WTC11 (cell line): ENCODE measurements at regions not wholly inside any gene's neighbourhood (a gene's known extent, or its start where the extent isn't known, plus 50 kb on each side); places are given as distances from the start of the nearest gene placed in this dataset.

Experiments
- ATAC-seq: fragments of 200-7000 bp; cut with Tn5 transposase; 2 replicates; pipeline ENCODE4 v1.10.0; 2021; ENCODE audit warnings: mild to moderate bottlenecking, moderate library complexity
- CTCF ChIA-PET: fragments of 300-600 bp; sonication (Branson Sonifier 250); formaldehyde crosslinking; loops from one replicate; lab custom pipeline; 2021; ENCODE audit warnings: antibody characterized with exemption; lab: Charles Lee
- POLR2A ChIA-PET: fragments of 350-600 bp; sonication (Branson Sonifier 250); formaldehyde crosslinking; loops from one replicate; lab custom pipeline; 2021; ENCODE audit warnings: antibody characterized with exemption; lab: Charles Lee
- DNase-seq: peaks from one replicate; pipeline ENCODE4 v3.0.0; 2021; ENCODE audit warnings: low spot score
- H3K27ac Mint-ChIP-seq: 2 replicates; pipeline ENCODE4 v1.8.0; 2021; ENCODE audit warnings: mixed read lengths
- H3K27me3 Mint-ChIP-seq: 2 replicates; pipeline ENCODE4 v1.8.0; 2021; ENCODE audit warnings: low read depth, mild to moderate bottlenecking, moderate library complexity, mixed read lengths
- H3K36me3 Mint-ChIP-seq: 2 replicates; pipeline ENCODE4 v1.8.0; 2021; ENCODE audit warnings: mixed read lengths
- H3K4me1 Mint-ChIP-seq: 2 replicates; pipeline ENCODE4 v1.8.0; 2022; ENCODE audit warnings: mixed read lengths
- H3K4me3 Mint-ChIP-seq: 2 replicates; pipeline ENCODE4 v1.8.0; 2021; ENCODE audit warnings: mild to moderate bottlenecking, moderate library complexity, mixed read lengths
- H3K9me3 Mint-ChIP-seq: 2 replicates; pipeline ENCODE4 v1.8.0; 2021; ENCODE audit warnings: mixed read lengths
- CBFB ChIP-seq: sonication (generic); formaldehyde crosslinking; IDR thresholded peaks from 2 replicates; pipeline ENCODE4 v1.8.1; 2022; ENCODE audit warnings: mild to moderate bottlenecking, low read depth, missing genetic modification reagents
- CREB1 ChIP-seq: sonication (generic); formaldehyde crosslinking; IDR thresholded peaks from 2 replicates; pipeline ENCODE4 v1.8.0; 2023; ENCODE audit warnings: mild to moderate bottlenecking, missing genetic modification reagents
- E2F5 ChIP-seq: sonication (generic); formaldehyde crosslinking; IDR thresholded peaks from 2 replicates; pipeline ENCODE4 v1.8.1; 2022; ENCODE audit warnings: mild to moderate bottlenecking, moderate library complexity, missing genetic modification reagents
- EMX1 ChIP-seq: fragments of 250-450 bp; sonication (Bioruptor Pico); IDR thresholded peaks from 2 replicates; pipeline ENCODE4 v1.8.0; 2021; ENCODE audit warnings: mild to moderate bottlenecking
- FOXK1 ChIP-seq: sonication (generic); formaldehyde crosslinking; IDR thresholded peaks from 2 replicates; pipeline ENCODE4 v1.8.0; 2022; ENCODE audit warnings: mild to moderate bottlenecking, moderate library complexity, missing genetic modification reagents
- FOXP1 ChIP-seq: sonication (generic); formaldehyde crosslinking; IDR thresholded peaks from 2 replicates; pipeline ENCODE4 v1.8.0; 2022; ENCODE audit warnings: missing genetic modification reagents, mild to moderate bottlenecking, moderate library complexity, borderline replicate concordance
- HMGA2 ChIP-seq: fragments of 250-450 bp; sonication (Bioruptor Pico); IDR thresholded peaks from 2 replicates; pipeline ENCODE4 v1.4.0; 2021; ENCODE audit warnings: mild to moderate bottlenecking, moderate library complexity
- JAZF1 ChIP-seq: fragments of 250-450 bp; sonication (Bioruptor Pico); IDR thresholded peaks from 2 replicates; pipeline ENCODE4 v1.9.0; 2021; ENCODE audit warnings: moderate library complexity, mild to moderate bottlenecking, inconsistent platforms
- NR2C2 ChIP-seq: sonication (generic); formaldehyde crosslinking; IDR thresholded peaks from 2 replicates; pipeline ENCODE4 v1.8.0; 2022; ENCODE audit warnings: mild to moderate bottlenecking, missing genetic modification reagents
- SP1 ChIP-seq: sonication (generic); formaldehyde crosslinking; conservative IDR thresholded peaks from 2 replicates; pipeline ENCODE4 v1.8.1; 2022; ENCODE audit warnings: missing genetic modification reagents
- ZNF232 ChIP-seq: sonication (generic); formaldehyde crosslinking; IDR thresholded peaks from 2 replicates; pipeline ENCODE4 v1.8.0; 2022; ENCODE audit warnings: mild to moderate bottlenecking, missing genetic modification reagents
- ZNF396 ChIP-seq: fragments of 250-450 bp; sonication (Bioruptor Pico); IDR thresholded peaks from 2 replicates; pipeline ENCODE4 v1.8.0; 2021; ENCODE audit warnings: mild to moderate bottlenecking, moderate library complexity, borderline replicate concordance
- ZNF425 ChIP-seq: fragments of 250-450 bp; sonication (Bioruptor Pico); conservative IDR thresholded peaks from 2 replicates; pipeline ENCODE4 v1.9.0; 2021; ENCODE audit warnings: mild to moderate bottlenecking
- TF ChIP-seq, protein P1 (sequence below): fragments of 250-450 bp; sonication (Bioruptor Pico); IDR thresholded peaks from 2 replicates; pipeline ENCODE4 v1.9.0; 2021; ENCODE audit warnings: mild to moderate bottlenecking
- TF ChIP-seq, protein P2 (sequence below): sonication (generic); formaldehyde crosslinking; conservative IDR thresholded peaks from 2 replicates; pipeline ENCODE4 v1.8.1; 2022; ENCODE audit warnings: mild to moderate bottlenecking, missing genetic modification reagents
- TF ChIP-seq, protein P3 (sequence below): fragments of 250-450 bp; sonication (Bioruptor Pico); IDR thresholded peaks from 2 replicates; pipeline ENCODE4 v1.9.0; 2021; ENCODE audit warnings: moderate library complexity, mild to moderate bottlenecking, inconsistent platforms, borderline replicate concordance
- TF ChIP-seq, protein P4 (sequence below): sonication (generic); formaldehyde crosslinking; IDR thresholded peaks from 2 replicates; pipeline ENCODE4 v1.8.0; 2022; ENCODE audit warnings: missing genetic modification reagents
- TF ChIP-seq, protein P5 (sequence below): sonication (generic); formaldehyde crosslinking; IDR thresholded peaks from 2 replicates; pipeline ENCODE4 v1.8.0; 2023; ENCODE audit warnings: missing genetic modification reagents, mild to moderate bottlenecking, borderline replicate concordance

DNA sequence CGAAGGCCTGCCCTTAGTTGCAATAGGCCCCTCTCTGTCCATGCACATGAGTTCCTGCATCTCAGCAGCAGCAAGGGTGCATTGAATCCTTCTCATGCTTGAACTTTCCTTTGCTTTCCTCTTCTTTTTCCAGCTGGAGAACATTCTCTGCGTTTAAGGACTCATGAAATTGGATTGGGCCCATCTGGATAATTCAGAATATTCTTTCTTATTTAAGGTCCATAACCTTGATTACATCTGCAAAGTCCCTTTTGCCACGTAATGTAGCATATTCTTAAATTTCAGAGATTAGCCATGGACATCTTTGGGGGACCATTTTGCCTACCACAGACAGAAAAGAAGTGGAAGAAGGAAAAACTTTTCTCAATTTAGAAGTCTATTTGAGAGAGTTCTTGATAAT lies 159.7 kb upstream of the C21orf91 start:
- no peak for ATAC-seq
- ChIA-PET CTCF (no interaction called here), POLR2A (no interaction called here)
- no peaks in the 10 kb centered on the region for H3K27me3 Mint-ChIP-seq
- peaks cover 6% of the 10 kb centered on the region for H3K4me1 Mint-ChIP-seq
- H3K36me3 Mint-ChIP-seq = no peaks in the 10 kb centered on the region
- H3K4me3 Mint-ChIP-seq = no peak overlapping the region
- no peak overlapping the region for H3K27ac Mint-ChIP-seq
- DNase-seq = no peak
- TF ChIP-seq, protein P1, sequence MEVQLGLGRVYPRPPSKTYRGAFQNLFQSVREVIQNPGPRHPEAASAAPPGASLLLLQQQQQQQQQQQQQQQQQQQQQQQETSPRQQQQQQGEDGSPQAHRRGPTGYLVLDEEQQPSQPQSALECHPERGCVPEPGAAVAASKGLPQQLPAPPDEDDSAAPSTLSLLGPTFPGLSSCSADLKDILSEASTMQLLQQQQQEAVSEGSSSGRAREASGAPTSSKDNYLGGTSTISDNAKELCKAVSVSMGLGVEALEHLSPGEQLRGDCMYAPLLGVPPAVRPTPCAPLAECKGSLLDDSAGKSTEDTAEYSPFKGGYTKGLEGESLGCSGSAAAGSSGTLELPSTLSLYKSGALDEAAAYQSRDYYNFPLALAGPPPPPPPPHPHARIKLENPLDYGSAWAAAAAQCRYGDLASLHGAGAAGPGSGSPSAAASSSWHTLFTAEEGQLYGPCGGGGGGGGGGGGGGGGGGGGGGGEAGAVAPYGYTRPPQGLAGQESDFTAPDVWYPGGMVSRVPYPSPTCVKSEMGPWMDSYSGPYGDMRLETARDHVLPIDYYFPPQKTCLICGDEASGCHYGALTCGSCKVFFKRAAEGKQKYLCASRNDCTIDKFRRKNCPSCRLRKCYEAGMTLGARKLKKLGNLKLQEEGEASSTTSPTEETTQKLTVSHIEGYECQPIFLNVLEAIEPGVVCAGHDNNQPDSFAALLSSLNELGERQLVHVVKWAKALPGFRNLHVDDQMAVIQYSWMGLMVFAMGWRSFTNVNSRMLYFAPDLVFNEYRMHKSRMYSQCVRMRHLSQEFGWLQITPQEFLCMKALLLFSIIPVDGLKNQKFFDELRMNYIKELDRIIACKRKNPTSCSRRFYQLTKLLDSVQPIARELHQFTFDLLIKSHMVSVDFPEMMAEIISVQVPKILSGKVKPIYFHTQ (CRISPR knock-in tag) = no peak
- TF ChIP-seq JAZF1 = no peak
- TF ChIP-seq ZNF396 (CRISPR knock-in tag) = no peak
- TF ChIP-seq NR2C2 (CRISPR knock-in tag) = no peak
- TF ChIP-seq SP1 (CRISPR knock-in tag) = no peak
- TF ChIP-seq, protein P2, sequence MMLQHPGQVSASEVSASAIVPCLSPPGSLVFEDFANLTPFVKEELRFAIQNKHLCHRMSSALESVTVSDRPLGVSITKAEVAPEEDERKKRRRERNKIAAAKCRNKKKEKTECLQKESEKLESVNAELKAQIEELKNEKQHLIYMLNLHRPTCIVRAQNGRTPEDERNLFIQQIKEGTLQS (CRISPR knock-in tag) = no peak
- no peak for TF ChIP-seq E2F5 (CRISPR knock-in tag)
- TF ChIP-seq FOXK1 (CRISPR knock-in tag) = no peak
- no peak for TF ChIP-seq HMGA2 (CRISPR knock-in tag)
- TF ChIP-seq, protein P3, sequence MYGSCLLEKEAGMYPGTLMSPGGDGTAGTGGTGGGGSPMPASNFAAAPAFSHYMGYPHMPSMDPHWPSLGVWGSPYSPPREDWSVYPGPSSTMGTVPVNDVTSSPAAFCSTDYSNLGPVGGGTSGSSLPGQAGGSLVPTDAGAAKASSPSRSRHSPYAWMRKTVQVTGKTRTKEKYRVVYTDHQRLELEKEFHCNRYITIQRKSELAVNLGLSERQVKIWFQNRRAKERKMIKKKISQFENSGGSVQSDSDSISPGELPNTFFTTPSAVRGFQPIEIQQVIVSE (CRISPR knock-in tag) = no peak
- no peak for TF ChIP-seq ZNF232
- no peak for TF ChIP-seq CBFB (CRISPR knock-in tag)
- TF ChIP-seq, protein P4, sequence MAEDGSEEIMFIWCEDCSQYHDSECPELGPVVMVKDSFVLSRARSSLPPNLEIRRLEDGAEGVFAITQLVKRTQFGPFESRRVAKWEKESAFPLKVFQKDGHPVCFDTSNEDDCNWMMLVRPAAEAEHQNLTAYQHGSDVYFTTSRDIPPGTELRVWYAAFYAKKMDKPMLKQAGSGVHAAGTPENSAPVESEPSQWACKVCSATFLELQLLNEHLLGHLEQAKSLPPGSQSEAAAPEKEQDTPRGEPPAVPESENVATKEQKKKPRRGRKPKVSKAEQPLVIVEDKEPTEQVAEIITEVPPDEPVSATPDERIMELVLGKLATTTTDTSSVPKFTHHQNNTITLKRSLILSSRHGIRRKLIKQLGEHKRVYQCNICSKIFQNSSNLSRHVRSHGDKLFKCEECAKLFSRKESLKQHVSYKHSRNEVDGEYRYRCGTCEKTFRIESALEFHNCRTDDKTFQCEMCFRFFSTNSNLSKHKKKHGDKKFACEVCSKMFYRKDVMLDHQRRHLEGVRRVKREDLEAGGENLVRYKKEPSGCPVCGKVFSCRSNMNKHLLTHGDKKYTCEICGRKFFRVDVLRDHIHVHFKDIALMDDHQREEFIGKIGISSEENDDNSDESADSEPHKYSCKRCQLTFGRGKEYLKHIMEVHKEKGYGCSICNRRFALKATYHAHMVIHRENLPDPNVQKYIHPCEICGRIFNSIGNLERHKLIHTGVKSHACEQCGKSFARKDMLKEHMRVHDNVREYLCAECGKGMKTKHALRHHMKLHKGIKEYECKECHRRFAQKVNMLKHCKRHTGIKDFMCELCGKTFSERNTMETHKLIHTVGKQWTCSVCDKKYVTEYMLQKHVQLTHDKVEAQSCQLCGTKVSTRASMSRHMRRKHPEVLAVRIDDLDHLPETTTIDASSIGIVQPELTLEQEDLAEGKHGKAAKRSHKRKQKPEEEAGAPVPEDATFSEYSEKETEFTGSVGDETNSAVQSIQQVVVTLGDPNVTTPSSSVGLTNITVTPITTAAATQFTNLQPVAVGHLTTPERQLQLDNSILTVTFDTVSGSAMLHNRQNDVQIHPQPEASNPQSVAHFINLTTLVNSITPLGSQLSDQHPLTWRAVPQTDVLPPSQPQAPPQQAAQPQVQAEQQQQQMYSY (CRISPR knock-in tag) = no peak
- no peak for TF ChIP-seq ZNF425 (CRISPR knock-in tag)
- no peak for TF ChIP-seq EMX1 (CRISPR knock-in tag)
- TF ChIP-seq, protein P5, sequence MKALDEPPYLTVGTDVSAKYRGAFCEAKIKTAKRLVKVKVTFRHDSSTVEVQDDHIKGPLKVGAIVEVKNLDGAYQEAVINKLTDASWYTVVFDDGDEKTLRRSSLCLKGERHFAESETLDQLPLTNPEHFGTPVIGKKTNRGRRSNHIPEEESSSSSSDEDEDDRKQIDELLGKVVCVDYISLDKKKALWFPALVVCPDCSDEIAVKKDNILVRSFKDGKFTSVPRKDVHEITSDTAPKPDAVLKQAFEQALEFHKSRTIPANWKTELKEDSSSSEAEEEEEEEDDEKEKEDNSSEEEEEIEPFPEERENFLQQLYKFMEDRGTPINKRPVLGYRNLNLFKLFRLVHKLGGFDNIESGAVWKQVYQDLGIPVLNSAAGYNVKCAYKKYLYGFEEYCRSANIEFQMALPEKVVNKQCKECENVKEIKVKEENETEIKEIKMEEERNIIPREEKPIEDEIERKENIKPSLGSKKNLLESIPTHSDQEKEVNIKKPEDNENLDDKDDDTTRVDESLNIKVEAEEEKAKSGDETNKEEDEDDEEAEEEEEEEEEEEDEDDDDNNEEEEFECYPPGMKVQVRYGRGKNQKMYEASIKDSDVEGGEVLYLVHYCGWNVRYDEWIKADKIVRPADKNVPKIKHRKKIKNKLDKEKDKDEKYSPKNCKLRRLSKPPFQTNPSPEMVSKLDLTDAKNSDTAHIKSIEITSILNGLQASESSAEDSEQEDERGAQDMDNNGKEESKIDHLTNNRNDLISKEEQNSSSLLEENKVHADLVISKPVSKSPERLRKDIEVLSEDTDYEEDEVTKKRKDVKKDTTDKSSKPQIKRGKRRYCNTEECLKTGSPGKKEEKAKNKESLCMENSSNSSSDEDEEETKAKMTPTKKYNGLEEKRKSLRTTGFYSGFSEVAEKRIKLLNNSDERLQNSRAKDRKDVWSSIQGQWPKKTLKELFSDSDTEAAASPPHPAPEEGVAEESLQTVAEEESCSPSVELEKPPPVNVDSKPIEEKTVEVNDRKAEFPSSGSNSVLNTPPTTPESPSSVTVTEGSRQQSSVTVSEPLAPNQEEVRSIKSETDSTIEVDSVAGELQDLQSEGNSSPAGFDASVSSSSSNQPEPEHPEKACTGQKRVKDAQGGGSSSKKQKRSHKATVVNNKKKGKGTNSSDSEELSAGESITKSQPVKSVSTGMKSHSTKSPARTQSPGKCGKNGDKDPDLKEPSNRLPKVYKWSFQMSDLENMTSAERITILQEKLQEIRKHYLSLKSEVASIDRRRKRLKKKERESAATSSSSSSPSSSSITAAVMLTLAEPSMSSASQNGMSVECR = no peak
- TF ChIP-seq CREB1 (CRISPR knock-in tag) = no peak
- no peak for TF ChIP-seq FOXP1 (CRISPR knock-in tag)
- H3K9me3 Mint-ChIP-seq = no peaks in the 10 kb centered on the region
